EL (cell line): ENCODE measurements at regions not wholly inside any gene's neighbourhood (a gene's known extent, or its start where the extent isn't known, plus 50 kb on each side); places are given as distances from the start of the nearest gene placed in this dataset.
"Not testable (repeated sequence)": the region's sequence is repeated elsewhere in the genome, so short reads cannot be mapped to it uniquely, and the experiment has no call there.

Source experiments
- DNase-seq: peaks from one replicate; pipeline ENCODE4 v3.0.0-alpha.2; 2016

DNA sequence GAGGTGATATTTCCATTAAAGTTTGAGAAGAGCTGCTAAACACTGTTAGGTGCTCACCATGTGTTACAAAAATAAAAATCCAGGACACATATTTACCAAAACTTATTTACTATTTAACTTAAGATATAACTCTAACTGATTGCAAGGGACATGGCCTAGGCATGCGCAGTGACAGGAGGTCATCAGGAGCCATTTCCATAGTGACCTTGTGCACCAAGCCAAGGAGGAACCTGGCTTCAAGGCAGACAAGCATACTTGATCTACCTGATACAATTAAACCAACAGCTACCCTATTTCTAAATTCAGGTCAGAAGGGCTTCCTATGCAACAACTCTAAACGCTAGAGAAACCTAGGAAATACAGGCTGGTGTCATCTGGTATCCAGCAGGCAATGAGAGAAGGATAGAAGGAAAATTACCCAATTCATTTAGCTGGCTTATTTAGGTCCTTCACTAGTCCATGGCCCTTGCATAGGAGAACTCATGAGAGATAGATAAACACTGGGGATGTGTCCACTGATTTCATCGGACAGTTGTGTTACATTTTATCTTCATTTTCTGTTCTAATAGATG lies 134.4 kb downstream of the FOXB1 start:
- no peak for DNase-seq

DNA sequence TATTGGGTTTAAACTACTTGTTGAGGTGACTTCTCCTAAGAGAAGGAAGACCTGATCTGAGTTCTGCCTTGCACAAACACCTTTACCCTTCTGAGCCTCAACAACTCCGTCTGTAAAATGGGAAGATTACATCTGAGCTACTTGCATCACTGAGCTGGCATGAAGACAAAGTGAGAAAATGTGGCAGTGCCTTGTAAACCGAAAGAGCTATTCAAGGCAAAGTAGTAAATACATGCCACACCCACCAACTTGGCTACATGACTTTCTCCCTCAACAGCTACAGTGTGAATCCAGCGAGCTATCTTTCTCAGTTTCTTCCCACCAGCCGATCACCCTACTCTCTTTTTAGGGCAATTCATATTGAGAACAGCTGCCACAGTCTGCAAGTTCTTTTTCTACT lies 148.3 kb downstream of the FOXB1 start:
- no peak for DNase-seq

DNA sequence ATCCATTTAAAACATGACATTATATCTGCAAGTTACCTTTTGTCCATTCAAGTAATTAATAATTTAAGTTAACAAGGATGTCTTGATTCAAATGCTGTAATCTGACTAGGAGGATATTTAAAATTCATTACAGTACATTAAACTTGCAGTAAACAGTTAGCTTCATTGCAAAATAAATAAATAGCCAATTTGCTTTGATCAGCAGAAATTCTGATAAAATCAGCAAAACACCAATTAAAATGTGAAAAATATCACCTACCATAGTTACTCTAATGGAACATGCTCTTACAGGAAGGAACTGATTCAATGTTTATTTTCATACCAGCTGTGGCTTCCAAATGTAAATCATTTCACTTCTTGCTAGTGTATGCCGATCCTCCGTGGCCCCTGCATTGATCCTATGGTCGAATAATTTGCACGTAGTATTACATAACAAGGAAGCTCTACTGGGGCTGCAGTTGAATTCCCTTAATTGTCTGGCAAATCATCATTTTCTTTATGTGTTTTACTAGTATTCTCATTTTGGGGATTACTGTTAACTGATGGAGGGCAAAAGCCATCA lies 150.7 kb downstream of the FOXB1 start:
- DNase-seq = no peak

DNA sequence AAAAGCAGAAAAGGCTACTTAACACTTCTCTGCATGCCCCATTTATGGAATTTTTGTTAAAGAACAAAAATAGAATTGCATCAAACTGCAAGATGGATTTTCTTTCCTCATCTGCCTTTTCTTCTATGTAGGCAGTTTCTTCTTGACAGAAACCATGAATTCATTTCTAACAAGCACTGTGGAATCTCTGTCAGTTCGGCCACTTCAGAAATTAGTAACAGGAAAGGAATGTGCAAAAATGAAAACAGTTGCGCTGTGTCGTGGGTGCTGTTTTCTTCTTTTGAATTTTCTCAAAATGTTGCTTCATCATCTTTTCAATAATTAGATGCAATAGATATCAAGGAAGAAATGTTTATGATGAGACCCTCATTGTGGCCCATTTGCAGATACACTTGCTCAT lies 151.6 kb downstream of the FOXB1 start:
- DNase-seq = peak; percentile 62

DNA sequence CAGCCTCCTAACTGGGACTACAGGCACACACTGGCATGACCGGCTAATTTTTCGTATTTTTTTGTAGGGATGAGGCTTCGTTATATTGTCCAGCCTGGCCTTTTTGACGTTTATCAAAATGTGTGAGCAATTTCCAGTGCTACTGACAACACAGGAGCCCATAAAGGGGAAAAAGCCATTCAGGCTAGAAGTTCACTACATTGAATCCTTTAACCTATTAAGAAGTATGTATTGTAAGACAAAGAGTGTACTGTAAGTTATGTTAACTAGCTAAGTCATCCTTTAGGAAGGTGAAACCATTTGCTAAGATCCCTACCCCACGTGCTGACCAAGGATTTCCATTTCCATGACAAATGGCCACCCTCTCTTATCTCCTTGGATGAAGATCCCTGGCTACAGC lies 156.8 kb downstream of the FOXB1 start:
- DNase-seq = no peak

DNA sequence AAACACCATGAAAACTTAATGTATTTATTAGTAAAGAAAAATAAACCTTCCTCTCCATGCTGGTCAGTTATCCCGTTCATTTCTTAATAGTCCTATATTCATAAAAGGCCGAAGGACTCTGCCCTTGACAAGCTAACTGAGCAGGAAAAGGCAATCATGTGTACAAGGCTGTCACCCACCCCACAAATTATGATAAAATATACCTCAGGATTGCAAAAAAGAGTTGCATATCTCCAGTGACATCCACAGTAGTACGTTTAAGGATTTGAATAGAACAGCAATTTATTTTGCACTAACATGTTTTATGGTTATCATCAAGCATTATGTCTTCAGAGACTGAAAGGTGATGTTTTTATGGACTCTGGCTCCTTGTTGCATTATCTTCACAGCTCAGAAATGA lies 157.6 kb downstream of the FOXB1 start:
- no peak for DNase-seq

DNA sequence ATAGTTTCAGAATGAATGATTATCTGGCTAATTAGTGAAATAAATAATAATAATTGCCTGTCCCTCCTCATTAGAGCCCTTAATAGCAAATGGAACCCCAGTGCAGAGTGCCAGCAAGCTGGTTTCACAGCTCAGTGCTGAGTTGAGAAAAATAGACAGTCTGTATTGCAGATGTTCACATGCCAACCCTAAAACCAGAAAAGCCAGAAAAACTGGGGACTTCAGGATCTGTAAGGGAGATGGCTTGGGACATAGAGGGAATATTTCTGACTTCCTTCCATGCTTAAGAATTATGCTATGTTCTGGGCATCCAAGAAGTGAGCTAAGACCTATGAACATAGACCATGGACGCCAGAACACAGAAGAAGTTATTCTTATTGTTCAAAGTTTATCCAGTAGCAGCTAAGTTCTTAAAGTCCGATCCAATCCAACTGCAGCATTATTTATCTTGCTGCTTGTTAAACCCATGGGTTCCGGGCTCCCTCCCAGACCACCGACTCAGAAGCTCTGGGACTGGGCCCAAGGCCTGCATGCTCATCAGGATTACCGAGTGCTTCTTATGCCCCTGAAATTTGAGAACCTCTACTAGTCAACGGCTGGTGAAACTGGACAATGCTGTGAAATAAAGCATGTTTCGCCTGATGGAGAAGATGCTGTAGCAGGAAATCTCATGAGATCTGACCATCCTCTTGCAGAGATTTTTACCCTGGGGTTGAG lies 158.3 kb downstream of the FOXB1 start:
- DNase-seq = no peak

DNA sequence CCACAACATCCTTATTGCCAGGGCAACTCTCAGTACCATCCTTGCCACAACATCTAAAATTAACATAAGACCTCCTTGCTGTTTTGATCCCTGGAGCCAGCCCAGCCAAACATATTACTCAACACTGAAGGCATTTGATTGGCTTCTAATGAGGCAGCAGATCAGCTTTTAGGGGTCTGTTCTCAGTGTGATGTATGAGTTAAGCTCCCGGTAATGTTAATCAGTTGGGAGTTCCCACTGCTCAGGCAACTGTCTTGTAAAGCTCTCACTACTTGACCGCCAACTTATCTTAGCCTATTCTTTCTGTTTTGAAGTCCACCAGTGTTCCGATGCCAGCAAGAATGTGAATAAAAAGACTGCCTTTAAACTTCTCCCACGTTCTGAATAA lies 158.9 kb downstream of the FOXB1 start:
- no peak for DNase-seq

DNA sequence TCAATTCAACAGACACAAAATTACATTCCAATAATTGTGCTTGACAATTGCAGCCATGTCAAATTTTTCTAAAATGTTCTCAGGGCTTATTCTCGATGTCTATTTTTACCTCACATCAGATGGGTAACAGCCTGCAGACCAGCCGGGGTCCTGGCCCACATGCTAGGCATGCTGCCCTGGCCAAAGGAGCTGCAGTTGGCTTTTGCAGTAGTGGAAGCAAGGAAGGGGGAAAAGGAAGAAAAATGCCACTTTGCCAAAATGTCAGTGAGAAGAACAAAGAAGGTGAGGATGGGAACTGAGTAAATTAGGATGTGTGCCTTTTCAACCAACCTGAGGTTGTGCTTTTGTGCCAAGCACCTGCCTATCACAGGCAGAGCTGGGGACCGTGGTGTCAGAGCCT lies 161.0 kb downstream of the FOXB1 start:
- DNase-seq = no peak

DNA sequence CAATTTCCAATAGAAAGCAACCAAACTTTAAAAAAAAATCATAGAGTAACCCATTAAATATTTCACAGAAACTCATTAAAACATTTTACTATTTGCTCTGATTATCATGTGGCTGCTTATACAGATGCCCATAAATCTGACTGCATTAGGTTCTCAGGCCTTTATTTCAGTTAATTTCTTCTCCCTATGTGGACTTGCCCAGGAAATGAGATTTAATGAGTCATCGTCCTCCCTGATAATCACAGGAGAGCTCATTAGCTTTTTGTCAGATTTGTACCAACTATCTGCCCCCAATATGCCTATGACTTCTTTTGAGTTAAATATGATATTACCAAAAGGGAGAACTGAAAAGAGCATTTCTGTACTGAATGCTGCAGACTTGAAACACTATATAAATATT lies 168.0 kb downstream of the FOXB1 start:
- peak; percentile 4 for DNase-seq

DNA sequence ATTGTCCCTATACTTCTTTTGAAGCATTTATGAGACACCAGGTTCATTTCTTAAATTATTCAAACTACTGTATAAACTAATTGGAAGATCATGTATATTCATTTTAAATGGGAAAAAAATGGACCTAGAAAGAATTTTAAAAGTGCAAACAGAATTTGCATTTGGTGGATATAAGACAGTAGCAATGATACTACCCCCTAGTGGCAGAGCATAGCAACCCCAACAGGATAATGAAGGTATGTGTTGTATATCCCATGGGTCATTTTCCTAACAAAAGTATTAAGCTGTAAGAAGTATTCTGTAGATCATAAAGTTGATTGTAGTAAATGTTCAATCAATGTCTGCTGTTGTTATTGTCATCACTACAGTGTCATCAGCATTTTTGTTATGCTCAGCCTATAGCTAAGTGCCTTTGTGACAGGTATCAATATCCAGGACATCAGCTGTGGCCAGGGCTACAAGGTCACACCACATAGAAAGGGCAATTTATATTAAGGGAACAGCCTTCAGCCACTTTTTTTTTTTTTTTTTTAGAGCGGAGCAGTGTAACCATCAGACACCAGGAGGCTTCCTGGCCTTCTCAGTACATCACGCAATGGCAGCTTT lies 175.8 kb downstream of the FOXB1 start:
- DNase-seq = peak; percentile 47

DNA sequence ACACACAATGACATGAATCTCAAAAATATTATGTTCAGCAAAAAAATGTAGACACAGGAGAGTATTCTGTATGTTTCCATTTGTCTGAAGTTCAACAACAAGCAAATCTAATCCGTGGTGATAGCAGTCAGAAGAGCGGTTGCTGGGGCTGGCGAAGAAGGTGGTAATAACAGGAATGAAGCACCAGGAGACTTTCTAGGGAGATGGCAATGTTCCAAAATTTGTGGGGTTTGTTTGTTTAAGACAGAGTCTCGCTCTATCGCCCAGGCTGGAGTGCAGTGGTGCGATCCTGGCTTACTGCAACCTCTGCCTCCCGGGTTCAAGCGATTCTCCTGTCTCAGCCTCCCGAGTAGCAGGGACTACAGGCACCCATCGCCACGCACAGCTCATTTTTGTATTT lies 177.8 kb downstream of the FOXB1 start:
- not testable (repeated sequence) for DNase-seq

DNA sequence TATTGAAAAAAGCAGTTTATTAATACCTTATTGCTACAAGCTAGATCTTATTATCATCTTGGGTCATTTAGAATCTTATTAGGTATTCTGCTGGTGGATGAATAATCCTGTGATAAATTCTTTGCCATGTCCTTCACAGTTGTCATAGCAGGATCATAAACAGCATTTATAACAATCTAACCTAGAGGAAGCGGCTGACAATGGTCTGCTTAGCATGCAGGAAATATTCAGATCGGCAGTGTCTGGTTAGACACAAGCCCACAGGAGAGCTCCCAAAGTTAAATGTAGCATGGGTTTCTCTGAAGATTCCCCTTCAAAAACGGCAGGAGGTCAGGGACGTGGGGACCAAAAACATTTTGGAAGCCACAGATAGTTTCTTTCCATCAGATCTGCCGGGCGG lies 179.3 kb downstream of the FOXB1 start:
- DNase-seq = no peak

DNA sequence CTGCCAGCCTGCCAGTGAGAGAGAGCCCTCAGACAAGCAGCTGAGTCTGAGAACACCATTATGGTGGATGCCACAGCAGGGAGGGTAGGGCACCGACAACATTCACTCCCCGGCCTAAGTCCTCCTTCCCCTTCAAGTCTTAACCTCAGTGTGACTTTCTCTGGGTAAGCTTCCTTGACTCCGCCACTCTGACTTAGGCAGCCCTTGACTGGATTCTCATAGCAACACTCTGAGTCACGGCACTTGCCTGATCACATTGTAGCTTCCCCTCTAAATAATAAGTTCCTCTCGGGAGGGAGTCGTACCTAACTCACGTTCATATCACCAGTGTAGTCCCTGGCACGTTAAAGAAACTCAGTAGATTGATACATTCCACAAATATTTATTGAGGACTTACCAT lies 180.5 kb downstream of the FOXB1 start:
- peak; percentile 70 for DNase-seq

DNA sequence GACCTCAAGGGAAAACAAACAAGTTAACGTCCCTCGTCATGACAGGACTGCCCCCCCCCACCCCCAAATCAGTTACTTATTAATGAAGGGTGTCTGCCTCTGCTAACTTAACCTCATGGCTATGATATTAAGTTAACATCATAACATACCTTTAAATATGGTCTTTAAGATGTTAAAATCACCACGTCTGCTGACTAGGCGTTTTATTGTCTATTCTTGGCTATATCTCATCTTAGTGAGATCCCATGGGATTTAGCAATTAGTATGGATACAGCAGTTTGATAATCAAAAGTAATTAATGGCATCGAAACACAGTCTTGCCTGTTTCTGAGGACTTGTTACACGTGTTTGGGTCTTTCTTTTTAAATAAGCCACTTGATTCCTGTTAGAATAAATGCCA lies 186.9 kb downstream of the FOXB1 start:
- no peak for DNase-seq

DNA sequence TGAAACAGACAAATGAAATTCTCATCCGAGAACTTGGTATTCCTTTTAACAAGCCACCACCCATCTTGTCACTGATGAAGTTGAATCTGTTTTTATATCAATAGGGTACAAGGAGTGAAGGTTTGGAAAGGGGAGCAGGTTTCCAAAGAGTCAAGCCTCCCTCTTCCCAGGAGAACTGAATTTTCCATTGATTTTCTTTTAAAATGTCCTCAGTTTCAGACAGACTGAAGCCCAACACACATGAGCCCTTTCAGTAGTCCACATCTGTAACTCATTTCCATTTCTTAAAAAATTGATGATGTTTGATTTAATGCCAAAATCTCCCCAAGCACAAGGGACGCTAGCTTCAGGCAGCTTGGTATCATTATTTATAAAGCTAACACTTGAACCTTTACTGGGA lies 187.7 kb downstream of the FOXB1 start:
- DNase-seq = no peak

DNA sequence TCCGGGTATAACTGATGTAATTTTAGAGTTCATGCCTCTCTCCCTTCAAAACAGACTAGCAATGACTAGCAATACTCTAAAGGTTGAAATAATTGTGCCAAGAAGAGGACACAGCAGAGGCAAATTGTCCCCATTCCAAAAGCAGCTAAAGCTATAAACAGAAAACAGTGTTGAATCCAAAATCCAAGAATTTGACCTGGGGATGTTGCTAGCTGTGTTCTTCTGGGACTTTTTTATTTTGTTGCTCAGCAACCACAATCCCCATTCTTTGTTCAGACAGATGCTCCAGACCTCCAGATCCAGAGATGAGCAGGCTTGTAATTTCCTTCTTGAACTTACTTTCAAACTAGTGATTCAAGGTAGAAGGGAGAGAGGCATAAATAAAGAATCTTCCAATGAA lies 191.5 kb downstream of the FOXB1 start:
- no peak for DNase-seq

DNA sequence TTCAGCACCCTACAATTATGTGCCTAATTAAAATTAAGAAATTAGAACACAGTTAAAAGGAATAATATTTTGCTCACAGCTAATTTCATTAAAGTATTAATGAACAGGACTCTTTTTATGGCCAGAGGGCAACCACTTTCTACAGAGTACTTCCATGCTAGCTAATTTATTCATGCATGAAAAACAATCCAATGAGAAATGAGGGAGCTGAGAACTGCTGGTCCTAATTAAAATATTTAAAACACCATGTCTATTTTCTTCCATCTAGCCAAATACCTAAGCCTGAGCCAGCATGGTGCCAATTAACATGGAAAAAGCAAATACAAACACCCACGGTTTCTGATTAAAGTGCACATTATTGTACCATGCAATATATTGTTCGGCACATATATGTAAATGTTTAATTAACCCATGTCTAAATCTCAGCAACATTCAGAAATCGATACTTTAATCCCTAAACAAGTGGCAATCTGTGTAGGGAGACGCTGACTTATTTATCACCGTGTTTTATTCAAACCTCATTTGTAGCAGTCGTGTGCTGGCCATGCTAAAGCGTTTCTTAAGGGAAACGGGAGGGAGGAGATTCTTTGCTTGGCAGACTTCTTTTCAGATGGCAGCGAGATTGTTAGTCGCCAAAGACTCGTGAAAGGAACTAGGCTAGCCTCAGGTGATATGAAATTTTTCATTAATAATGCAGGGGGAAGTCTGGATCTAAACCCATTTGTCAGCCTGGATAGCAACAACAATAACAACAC lies 193.5 kb downstream of the ANXA2 start:
- no peak for DNase-seq

DNA sequence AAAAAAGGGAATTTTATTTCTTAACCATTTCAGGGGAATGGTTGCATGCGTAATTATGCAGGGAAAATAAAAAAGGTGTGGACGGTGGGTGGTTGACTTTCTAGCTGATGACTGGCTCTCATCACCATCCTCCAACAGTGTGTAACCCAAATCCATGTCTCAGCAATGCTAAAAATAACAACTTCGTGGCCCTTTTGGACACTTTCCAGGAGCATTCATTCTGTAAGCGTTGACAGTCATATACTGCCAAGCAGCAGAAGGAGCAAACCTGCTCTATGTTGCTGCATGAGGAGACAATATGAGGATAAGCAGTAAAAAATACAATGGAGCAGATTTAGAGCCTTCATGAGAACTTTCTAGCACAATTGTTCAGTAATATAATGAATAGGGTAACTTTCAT lies 189.1 kb downstream of the ANXA2 start:
- no peak for DNase-seq

DNA sequence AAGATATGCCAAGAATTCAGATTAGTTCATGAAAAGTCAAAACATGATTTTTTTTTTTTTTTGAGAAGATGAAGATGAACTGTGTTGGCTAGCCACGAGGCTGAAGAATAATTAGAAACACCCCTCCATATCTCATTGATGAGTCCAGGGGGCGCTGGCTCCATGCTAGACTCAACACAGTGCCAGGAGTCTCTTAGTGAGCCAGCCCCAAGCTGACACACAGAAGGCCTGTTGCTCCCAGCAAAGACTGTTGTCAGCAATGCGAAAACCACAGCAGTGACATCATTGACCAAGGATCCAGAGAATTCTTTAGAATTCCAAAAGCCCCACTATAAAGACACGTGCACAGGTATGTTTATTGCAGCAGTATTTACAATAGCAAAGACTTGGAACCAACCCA lies 185.2 kb downstream of the ANXA2 start:
- DNase-seq = peak; percentile 78

DNA sequence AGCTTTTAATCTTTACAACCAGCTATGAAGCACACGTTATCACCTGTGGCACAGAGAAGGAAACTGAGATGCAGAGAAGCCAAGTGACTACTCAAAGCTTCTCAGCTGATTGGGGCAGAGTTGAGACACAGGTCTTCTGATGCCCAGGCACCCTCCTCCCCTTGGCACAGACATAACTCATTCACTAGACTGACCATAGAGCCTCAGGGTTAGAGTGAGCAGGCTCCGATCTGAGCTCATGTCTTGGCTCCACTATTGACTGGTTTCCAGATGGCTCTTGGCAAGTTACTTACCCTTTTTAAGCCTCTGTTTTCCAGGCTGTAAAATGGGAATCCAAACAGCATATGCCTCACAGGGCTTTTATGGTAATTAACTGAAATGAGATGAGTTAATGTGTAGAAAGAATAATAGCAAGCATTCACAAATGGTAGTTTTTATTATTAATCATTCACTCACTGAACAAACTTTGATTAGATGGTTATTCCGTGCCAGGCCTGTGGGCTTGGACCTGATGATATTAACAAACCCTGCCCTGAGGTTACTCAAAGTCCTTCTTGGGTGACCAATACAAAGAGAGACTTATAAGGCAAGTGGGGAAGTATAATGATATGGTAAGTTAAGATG lies 184.3 kb downstream of the ANXA2 start:
- DNase-seq = no peak

DNA sequence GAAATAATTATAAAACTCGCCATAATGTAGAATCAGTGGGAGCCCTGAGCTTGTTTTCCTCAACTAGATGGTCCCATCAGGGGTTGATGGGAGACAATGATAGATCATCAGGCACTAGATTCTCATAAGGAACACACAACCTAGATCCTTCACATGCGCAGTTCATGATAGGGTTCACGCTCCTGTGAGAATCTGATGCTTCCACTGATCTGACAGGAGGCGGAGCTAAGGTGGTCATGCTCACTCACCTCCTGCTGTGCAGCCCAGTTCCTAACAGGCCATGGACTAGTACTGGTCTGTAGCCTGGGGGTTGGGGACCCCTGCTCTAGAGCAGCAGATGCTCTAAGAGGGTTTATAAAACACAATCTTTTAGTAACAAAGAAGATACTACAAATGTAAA lies 183.6 kb downstream of the ANXA2 start:
- no peak for DNase-seq
